Hypothalamus (tissue), 51 donors: ENCODE measurements at regions not wholly inside any gene's neighbourhood (a gene's known extent, or its start where the extent isn't known, plus 50 kb on each side); places are given as distances from the start of the nearest gene placed in this dataset.
"Not testable (repeated sequence)": the region's sequence is repeated elsewhere in the genome, so short reads cannot be mapped to it uniquely, and the experiment has no call there.

ENCODE experiments used
- DNase-seq, 51 donors: peaks; one replicate each; lab custom pipeline; 2025; lab: John Stamatoyannopoulos, UW

DNA sequence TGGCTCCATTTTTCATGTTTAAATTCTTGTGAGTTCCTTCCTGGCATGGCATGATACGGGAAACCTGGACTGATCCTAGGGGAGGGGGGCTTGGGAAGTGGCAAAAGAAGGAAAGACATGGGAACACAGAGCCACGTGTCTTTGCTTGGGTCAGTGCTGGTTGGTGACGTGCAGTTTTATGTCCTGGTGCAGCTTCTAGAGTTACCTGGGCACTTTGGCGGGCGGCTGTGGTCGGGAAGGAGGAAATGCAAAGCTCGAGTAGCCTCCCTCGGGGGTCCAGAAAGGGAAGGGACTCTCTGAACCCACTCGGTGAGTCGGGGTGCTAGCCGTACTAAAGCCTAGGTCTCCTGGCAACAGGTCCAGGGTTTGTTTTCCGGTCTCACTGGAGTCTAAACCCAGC lies 94.6 kb downstream of the APOB start:
- DNase-seq: no peak

DNA sequence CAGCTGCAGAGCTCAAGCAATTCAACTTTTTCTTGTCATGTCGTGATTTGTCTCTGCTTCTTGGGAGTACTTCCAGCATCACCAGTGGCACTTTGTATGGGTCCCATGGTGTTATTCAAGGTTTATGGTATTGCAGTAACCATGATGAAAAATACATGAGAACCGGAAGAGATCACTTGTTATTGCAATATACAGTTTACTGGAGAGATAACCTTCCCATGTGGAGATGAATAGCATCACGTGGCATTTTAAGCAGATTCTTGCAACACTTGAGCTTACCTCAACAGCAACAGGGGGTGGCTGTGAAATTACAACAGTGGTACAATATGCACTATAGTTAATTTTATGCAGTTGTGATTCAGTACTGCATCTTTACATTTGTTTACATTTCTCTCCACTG lies 97.4 kb downstream of the APOB start:
- DNase-seq: no peak

DNA sequence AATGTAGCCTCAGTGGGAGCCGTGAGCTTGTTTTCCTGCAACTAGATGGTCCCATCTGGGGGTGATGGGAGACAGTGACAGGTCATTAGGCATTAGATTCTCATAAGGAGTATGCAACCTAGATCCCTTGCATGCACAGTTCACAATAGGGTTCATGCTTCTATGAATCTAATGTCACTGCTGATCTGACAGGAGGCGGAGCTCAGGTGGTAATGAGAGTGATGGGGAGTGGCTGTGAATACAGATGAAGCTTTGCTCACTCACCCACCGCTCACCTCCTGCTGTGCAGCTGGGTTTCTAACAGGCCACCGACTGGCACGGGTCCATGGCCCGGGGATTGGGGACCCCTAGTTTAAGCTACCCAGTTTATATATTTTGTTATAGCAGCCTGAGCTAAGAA lies 100.2 kb downstream of the APOB start:
- not testable (repeated sequence) for DNase-seq

DNA sequence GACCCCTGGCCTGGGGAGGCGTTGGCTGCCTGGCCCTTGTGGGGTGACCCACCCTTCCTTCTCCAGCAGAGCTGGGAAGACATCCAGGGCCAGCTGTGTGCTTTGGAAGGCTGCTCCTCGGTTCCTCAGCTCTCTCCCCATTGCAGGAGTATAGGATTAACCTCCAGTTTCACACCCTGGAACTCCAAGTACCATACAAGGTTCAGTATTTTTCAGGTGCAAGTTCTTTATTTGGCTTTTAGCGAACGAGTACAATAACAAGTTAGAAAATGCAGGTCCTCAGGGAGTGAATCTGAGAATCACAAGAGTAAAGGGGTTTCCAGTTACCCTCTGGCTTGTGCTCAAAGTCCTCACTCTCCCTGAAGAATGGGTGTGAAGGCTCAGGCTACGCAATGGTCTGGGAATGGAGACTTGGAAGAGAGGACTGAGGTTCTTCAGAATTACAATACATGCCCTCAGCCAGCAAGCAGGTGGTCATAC lies 101.2 kb downstream of the APOB start:
- DNase-seq: no peak

DNA sequence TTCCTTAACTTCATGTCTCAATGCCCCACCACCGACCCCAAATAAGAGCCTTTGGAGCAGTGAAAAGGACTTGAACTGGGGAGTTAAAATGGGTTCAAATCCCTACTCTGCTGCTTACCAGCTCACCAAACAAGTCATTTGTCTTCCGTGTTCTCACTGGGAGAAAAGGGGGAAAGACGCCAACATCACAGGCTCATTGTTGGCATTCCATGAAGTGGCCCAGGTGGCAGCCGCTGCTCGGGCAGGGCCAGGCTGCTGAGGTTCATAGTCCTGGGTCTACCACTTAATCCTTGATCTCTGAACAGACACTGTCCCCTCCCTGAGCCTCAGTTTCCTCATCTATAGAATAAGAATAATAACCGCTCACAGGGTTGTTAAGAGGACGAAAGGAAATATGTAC lies 103.0 kb downstream of the APOB start:
- no peak for DNase-seq

DNA sequence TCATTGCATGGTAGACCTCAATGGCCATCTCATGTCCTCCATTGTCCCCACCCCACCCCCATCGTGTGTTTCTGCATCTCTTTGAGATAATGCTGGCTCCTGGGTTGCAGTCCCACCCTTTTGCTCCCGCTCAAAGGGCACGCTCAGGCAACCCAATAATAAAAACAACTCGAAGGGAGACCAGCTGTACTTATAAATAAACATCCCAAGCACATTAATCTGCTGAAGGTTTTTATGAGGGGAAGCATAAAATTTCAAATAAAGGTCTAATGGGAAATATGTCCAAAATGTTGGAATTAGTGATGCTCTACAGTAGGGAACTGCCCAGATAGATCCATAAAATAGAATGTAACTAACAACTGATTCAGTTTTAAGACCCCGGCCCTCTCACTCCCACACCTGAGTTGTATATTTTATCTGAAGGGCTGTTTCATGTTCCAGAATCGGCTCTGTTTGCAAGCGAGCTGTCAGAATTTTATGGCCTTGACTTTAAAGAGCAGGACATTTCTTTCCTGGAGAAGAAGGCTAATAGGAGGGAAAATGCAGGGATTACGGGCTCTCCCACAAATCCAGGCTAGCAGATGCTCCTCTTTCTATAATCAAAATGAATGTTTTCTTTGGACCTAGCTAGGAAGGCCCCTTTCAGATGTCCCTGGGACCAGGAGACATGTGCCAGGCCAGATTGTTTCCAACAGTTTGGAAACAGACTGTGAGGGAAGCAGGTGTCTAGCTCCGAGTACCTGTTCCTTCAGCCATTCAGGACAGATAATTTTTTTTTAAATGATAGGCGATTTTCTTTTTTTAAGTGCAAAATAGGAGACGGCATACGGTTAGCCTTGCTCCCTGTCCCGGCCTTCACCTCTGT lies 103.7 kb downstream of the APOB start:
- DNase-seq: no peak

DNA sequence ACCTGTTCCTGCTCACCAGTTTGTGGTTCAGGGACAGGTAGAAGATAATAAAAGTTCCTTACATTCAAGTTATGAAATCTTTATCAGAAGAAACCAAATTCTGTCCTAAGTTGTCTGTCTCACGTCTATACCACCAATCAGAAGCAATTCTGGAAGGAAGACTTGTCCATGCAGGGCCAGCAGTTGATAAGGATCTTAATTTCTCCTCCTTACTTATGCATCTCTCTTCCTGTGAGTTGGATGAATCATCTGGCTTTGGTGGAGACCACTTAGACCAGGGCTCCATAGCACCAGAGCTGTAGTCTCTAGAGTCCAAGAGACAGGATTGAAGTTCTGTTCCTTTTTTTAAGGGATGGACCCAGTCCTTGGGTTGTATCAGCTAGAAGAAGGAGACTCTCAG lies 106.5 kb downstream of the APOB start:
- no peak for DNase-seq

DNA sequence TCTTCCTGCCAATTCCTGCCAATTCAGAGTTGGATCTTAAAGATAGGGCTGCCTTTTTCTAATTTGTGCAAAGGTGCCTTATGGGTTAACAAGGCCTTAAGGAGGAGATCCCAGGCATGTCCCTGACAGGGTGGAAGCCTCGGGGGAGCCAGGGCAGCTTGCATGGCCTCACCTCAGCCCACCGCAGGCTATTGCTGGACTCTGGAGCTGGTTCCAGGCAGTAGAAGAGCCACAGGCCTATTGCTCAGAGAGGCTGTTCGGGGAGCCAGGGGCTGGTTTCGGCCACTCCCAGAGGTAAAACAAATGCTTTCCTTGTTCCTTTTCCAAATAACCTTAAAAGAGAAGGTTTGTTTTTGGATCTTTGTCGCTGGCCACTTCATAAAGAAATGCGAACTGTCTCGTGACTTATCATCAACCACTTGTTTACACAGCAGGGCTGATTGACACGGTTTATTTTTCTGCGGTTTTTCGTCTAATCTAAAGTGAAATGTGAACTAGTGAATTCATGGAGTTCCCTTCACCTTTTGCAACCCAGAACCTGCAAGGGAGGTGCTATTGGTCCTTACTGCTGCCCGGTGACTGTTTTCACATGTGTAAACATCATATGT lies 108.6 kb downstream of the APOB start:
- no peak for DNase-seq

DNA sequence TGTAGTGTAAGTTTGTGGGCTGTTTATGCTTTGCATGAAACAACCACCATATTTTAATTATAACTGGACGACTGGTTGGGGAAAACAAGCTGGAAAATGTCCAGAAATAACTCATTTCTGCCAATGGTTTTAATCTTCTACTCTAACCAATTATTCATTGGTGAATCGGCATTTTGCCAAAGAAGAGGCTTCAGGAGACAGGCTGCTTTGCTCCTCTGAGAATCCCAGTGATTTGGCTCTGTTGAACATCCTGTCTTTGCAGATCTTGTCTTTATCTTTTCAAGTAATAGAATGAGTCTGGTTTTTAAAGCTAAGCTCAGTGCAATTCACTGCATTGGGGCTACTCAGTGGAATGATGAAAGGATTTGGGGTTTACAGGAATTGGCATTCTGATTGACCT lies 109.6 kb downstream of the APOB start:
- DNase-seq: no peak

DNA sequence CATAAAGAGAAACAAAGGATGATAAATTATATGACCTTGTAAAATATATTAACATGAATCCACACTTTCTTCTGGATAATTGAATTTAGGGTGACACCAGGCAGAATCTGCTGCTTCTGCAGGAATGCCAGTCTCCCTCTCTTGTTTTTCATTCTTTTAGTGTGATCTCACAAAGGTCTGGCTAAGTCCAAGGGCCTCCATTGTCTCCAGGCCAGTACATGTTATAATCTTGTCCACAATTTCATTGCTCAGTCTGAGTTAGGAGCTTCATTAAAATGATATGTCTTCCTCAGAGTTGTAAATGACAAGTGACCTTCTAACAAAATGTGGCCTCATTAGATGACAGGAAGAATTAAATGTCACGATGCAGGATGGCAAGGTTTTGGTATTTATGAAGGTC lies 110.2 kb downstream of the APOB start:
- DNase-seq: no peak

DNA sequence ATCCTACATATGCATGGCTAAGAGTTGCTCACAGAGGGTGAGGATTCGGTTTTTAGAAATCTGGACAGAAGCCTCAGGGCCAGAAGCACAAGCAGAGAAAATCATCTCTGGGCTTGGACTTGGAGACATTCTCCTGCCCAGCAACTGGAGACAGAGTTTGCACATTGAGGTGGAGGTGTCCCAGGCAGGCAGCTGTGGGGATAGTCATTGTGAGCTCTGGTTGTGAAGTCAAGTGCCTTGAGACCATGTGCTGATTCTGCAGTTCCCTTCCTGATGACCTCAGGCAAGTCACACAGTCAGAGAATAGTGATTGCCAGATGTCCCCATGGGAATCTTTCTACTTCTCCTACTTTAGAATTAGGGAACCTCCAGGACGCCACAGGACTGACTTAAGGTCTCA lies 108.4 kb upstream of the LDAH start:
- no peak for DNase-seq

DNA sequence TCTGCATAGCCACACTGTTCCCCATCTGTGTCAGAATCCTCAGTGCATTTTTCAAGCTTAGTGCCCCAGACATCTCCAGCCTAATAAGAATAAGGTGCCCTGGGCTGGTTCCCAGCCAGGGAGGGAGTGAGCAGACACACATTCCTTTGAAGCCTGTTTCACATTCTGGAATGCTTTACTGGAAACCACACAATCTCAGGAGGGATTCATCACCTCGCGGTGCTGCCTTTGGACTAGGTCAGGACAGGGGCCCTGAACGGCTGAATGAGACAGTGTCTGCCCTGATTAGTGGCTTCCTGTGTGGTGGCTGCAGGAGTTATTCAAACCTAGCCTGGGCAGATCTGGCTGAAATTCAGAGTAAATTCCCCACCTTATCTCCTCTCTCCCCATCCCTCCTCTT lies 108.0 kb upstream of the LDAH start:
- no peak for DNase-seq

DNA sequence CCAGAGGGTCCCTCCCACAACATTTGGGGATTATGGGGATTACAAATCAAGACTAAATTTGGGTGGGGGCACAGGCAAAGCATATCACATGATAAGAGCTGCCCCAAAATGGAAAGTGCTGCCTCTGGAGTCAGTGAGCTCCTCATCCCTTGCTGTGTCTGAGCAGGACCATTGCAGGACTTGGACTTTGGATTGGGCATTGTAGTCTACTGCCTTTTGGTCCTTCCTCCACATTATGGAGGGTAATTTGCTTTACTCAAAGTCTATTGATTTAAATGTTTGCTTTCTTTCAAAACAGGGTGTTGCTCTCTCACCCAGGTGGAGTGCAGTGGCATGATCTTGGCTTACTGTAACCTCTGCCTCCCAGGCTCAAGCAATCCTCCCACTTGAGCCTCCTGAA lies 106.8 kb upstream of the LDAH start:
- DNase-seq: no peak

DNA sequence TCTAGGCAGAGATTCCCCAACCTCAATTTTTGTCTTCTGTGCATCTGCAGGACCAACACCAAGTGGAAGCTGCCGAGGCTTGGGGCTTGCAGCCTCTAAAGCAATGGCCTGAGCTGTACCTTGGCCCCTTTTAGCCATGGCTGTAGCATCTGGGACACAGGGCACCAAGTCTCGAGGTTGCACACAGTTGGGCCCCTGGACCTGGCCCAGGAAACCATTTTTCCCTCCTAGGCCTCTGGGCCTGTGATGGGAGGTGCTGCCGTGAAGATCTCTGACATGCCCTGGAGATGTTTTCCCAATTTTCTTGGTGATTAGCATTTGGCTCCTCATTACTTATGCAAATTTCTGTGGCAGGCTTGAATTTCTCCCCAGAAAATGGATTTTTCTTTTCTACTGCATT lies 105.7 kb upstream of the LDAH start:
- DNase-seq: no peak

DNA sequence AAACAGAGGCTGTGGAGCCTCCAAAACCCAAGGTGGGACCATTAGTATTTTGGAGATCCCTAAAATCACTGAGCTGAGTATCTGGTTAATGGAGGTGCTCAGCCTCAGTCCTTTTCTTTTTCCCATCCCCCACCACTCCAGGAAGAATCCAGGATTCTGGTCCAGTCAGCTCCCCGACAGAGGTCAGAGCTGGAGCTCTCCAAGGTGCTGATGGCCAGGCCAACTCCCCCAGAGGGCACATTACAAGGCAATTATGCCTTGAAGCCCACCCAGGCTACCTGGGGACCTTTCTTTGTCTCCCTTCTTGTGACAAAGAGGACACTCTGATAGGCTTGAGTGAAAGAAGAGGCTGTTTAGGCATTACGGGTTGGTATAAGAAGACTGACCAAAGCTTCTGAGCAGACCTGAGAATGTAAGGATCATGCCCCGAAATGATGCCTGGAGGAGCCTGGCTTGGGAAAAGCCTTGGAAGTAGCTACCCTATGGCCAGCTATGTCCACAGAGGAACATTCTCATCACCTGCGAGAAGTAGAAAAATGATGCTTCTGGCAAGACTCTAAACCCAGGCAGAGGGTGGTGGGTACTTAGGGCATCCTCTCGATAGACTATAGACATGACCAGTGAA lies 102.5 kb upstream of the LDAH start:
- DNase-seq: no peak

DNA sequence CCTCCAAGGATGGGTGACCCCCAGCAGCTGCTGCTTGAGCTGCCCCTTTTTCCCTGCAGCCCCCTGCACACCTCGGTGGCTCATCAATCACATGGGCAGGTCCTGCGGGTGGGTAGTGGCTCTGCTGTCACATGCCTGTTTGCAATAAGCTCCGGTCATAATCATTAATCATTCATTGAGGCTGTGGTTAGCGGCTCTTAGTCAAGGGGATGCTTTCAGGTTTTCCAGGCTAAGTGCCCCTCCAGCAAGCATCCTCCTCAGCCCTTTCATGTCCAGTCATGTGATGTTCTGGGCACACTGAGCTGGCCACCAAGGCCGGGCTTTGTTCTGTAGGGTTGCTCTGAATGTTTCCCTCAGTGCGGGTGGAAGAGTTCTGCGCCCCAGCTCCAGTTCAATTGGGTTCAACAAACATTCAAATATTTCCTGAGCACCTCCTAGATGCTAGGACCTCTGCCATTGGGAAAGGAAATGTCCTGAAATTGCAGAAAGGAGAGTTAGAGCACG lies 96.4 kb upstream of the LDAH start:
- peak in 2 of 51 donors; percentile 3 to 33 for DNase-seq

DNA sequence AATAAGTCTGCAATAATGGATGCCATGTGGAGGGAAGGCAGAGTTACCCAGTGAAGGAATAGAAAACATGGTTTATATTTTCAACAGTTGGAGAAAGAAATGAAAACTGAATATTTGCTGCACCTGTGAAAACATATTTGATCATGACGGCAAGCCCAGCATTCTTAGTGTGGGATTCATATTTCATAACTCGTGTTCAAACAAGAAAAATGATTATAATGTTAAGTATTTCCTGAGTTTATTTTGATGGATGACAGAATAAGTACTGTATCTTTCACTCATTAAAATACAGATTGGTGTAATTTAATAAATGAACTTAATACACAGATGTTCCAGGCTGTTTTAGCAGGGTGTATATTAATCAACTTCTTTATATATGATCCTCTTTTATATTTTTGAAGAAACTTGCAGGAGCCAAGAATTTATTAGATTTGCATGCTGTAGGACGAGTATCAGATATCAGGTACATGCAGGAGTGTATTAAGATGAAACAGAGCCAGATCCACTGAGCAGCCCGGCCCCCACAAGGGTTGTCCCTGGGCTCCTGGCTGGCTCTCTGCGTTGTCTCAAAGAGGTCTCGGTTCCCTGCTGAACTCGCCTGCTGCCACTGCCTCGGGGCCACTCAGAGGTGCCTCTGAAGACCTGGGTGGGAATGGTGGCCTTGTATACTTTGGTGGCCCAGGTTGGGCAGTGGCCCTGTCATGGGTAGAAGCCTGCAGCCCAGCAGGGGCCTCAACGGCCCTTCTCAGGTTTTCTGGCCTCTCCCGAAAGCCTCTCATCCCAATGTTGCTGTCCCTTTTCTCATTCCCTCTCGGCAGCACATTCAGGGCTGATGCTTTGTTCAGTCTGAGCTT lies 95.0 kb upstream of the LDAH start:
- DNase-seq: no peak

DNA sequence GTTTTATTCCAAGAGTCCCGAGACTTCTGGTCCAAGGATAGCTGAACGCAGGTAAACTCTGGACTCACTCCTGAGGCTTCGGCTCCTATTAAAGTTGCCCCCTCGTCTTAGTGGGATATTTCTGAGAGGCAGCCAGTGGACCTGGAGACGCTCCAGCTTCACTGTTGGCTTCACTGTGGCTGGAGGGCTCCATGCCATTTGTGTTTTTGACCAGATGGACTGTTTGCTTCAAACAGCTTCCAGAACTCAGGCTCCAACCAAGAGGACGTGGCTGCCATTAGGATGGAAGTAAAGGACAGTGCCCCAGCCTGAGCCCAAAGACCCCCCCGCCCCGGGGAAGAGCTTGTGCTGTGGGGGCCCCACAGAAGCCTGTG lies 94.4 kb upstream of the LDAH start:
- DNase-seq: peak in 1 of 51 donors; percentile 9

DNA sequence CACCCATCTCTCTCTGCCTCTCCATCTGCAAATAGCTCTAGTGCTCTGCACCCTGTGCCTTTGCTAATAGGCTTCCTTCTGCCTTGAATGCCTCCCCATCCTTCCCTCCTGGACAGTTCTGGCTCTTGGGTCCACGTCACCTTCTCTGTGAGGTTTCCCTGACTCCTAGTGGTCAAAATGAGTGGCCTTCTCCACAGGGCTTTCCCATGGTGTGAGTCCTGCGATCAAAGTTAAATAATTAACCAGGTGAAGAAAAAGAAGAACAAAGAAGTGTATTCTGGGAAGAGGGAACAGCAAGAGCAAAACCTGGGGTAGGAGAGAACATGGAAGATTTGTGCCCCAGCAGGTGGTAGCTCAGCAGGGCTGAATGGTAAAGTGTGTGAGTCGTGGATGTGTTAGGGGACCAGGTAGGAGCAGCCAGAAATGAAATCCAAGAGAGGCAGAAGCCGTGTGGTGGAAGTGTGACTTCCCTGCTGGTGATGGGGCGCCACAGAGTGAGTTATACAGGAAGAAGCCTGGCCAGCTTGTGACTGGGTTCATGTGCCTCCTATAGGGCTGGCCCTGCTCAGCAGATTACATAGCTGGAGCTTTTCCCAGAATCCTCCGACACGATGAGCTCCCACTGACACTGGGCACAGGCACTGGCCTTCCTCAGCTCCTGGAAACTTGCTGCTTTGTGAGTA lies 93.8 kb upstream of the LDAH start:
- peak in 1 of 51 donors; percentile 3 for DNase-seq

DNA sequence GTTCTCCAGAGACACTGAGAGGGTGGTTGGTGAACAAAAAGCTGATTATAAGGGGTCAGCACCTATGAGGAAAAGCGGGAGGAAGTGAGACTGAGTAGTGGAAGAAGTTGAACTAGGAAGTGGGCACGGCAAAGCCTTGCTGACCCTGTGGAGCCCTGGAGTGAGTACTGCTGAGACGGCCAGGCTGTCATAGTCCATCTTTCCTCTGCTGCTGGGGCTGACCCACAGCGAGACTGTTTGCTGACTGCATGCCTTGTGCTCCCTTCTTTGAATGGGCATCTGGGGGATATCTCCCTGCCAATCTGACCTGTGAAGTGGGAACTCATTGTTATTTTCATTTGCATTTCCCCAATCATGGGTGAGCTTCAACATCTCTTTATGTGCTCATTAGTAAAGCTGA lies 92.4 kb upstream of the LDAH start:
- DNase-seq: no peak
